ENCODE measurements at regions not wholly inside any gene's neighbourhood (a gene's known extent, or its start where the extent isn't known, plus 50 kb on each side); places are given as distances from the start of the nearest gene placed in this dataset.

GRCh38 chr12:66941150-66941549 is 262.3 kb upstream of the GRIP1 start:
- Histone ChIP-seq H3K9ac (no peak overlapping the region), H3K36me3 (ENCODE audit: control insufficient read depth, insufficient read depth, low read length) (no peaks in the 10 kb centered on the region)

DNA sequence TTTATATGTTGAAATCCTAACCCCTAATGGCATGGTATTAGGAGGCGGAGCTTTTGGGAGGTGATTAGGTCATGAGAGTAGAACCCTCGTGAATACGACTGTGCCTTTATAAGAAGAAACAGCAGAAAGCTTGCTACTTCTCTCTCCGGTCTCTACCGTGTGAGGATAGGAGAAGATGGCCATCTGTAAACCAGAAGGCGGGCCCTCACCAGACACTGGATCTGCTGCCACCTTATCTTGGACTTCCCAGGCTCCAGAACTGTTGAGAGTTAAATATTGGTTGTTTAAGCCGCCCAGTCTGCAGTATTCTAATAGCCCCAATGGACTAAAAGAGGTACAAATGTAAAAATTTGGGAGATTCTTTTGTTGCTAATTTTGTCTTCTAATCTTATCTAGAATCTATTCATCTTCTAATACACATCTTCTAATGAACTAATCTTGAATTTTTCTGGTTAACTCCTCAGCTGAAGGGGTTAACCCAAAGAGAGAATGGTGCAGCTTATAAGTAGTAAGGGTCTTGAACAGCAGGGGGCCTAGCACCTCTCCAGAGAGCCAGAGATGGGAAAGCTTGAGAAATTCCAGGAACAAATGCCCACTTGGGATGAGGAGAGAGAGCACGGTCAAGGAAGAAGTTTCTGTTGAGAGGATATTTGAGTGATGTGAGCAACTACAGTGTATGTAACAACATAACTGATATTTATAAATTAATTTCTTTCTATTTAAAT is 264.0 kb upstream of the GRIP1 start:
- Histone ChIP-seq H3K79me2 (peaks cover 27% of the 10 kb centered on the region), H3K4me3 (ENCODE audit: low read depth, low read length) (no peak overlapping the region), H2AFZ (no peak overlapping the region), H3K27me3 (ENCODE audit: control insufficient read depth, insufficient read depth, low read length) (no peaks in the 10 kb centered on the region), H3K4me1 (peaks cover 10% of the 10 kb centered on the region), H3K9ac (no peak overlapping the region), H3K36me3 (ENCODE audit: control insufficient read depth, insufficient read depth, low read length) (no peaks in the 10 kb centered on the region), H3K4me2 (ENCODE audit: low read length) (no peak overlapping the region), H3K9me3 (ENCODE audit: control insufficient read depth, low read length) (no peaks in the 10 kb centered on the region), H3K27ac (no peak overlapping the region)
- TF ChIP-seq, protein P1, sequence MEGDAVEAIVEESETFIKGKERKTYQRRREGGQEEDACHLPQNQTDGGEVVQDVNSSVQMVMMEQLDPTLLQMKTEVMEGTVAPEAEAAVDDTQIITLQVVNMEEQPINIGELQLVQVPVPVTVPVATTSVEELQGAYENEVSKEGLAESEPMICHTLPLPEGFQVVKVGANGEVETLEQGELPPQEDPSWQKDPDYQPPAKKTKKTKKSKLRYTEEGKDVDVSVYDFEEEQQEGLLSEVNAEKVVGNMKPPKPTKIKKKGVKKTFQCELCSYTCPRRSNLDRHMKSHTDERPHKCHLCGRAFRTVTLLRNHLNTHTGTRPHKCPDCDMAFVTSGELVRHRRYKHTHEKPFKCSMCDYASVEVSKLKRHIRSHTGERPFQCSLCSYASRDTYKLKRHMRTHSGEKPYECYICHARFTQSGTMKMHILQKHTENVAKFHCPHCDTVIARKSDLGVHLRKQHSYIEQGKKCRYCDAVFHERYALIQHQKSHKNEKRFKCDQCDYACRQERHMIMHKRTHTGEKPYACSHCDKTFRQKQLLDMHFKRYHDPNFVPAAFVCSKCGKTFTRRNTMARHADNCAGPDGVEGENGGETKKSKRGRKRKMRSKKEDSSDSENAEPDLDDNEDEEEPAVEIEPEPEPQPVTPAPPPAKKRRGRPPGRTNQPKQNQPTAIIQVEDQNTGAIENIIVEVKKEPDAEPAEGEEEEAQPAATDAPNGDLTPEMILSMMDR (IDR thresholded peaks at IDR 0.05), result no peak

More at GRCh38 chr12:66941150-66941549, 262.3 kb upstream of the GRIP1 start:
- Histone ChIP-seq H3K4me2 (ENCODE audit: low read length) (no peak overlapping the region), H2AFZ (no peak overlapping the region), H3K27ac (no peak overlapping the region), H3K27me3 (ENCODE audit: control insufficient read depth, insufficient read depth, low read length) (no peaks in the 10 kb centered on the region), H3K4me3 (ENCODE audit: low read depth, low read length) (no peak overlapping the region), H3K4me1 (peaks cover 10% of the 10 kb centered on the region), H3K79me2 (peaks cover 32% of the 10 kb centered on the region), H3K9me3 (ENCODE audit: control insufficient read depth, low read length) (no peaks in the 10 kb centered on the region)
- TF ChIP-seq, protein P1 (IDR thresholded peaks at IDR 0.05), result no peak

DNA sequence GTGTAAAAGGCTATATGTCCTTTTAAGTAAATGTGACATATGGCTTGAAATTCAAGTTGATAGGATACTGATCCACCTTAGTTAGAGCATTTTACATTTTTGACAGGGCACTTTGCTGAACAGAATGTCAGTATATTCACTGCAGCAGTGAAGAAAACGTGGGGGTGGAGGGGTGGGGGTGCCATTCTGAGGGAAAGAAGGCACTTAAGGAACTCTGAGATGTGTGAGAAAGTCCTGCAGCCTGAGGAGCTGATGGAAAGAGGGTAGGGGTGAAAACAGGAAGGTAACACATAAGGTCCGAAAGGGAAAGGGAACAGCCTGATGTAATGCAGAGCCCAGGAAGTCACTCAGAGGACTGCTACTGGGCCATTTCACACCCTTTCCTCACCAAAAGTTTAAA is 265.5 kb upstream of the GRIP1 start:
- H3K27me3 ChIP-seq (ENCODE audit: control insufficient read depth, insufficient read depth, low read length), result no peaks in the 10 kb centered on the region
- H3K4me2 ChIP-seq (ENCODE audit: low read length), result no peak overlapping the region
- H3K9me3 ChIP-seq (ENCODE audit: control insufficient read depth, low read length), result no peaks in the 10 kb centered on the region
- no peak overlapping the region for H3K9ac ChIP-seq
- no peak overlapping the region for H3K27ac ChIP-seq
- no peak overlapping the region for H3K4me3 ChIP-seq (ENCODE audit: low read depth, low read length)
- no peak overlapping the region for H2AFZ ChIP-seq
- H3K79me2 ChIP-seq, result peaks cover 26% of the 10 kb centered on the region
- no peaks in the 10 kb centered on the region for H3K36me3 ChIP-seq (ENCODE audit: control insufficient read depth, insufficient read depth, low read length)
- peaks cover 10% of the 10 kb centered on the region for H3K4me1 ChIP-seq
- TF ChIP-seq, protein P1 (IDR thresholded peaks at IDR 0.05), result no peak

DNA sequence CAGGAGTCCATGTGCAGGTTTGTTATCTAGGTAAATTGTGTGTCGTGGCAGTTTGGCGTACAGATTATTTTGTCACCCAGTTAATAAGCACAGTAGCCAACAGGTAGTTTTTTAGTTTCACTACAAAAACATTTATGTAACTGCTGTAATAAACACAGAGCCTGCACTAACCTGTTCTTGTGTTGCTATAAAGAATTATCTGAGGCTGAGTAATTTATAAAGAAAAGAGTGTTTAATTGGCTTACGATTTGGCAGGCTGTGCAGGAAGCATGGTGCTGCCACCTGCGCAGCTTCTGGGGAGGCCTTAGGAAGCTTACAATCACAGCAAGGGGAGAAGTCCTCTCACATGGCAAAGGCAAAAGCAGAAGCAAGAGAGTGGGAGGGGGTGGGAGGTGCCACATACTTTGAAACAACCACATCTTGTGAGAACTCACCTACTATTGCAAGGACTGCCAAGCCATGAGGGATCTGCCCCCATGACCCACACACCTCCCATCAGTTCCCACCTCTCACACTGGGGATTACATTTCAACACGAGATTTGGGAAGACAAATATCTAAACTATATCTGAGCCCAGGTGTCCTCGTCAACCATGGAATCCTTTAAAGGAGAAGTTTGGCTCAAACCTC is 266.4 kb upstream of the GRIP1 start:
- H3K27ac ChIP-seq, result no peak overlapping the region
- H3K4me1 ChIP-seq, result peaks cover 10% of the 10 kb centered on the region
- H3K27me3 ChIP-seq (ENCODE audit: control insufficient read depth, insufficient read depth, low read length), result no peaks in the 10 kb centered on the region
- H3K4me2 ChIP-seq (ENCODE audit: low read length), result no peak overlapping the region
- H3K79me2 ChIP-seq, result peaks cover 26% of the 10 kb centered on the region
- no peak overlapping the region for H2AFZ ChIP-seq
- TF ChIP-seq, protein P1 (IDR thresholded peaks at IDR 0.05), result no peak
- no peak overlapping the region for H3K4me3 ChIP-seq (ENCODE audit: low read depth, low read length)
- no peaks in the 10 kb centered on the region for H3K36me3 ChIP-seq (ENCODE audit: control insufficient read depth, insufficient read depth, low read length)
- H3K9ac ChIP-seq, result no peak overlapping the region
- no peaks in the 10 kb centered on the region for H3K9me3 ChIP-seq (ENCODE audit: control insufficient read depth, low read length)

Measured in parathyroid adenoma (tissue), 2 donors.